ENCODE measurements at regions not wholly inside any gene's neighbourhood (a gene's known extent, or its start where the extent isn't known, plus 50 kb on each side); places are given as distances from the start of the nearest gene placed in this dataset.
"Not testable (repeated sequence)": the region's sequence is repeated elsewhere in the genome, so short reads cannot be mapped to it uniquely, and the experiment has no call there.

GRCh38 chr7:113582471-113582870 is 336.3 kb downstream of the PPP1R3A start:
- ATAC-seq, result no peak
- Mint-ChIP-seq H3K9me3 (peaks cover 0 to 2% (median 0%) of the 10 kb centered on the region in 11 donors), H3K27ac (no peak overlapping the region), H3K4me1 (no peaks in the 10 kb centered on the region), H3K36me3 (no peaks in the 10 kb centered on the region), H3K4me3 (no peak overlapping the region), H3K27me3 (no peaks in the 10 kb centered on the region)
- Histone ChIP-seq H3K36me3 (ENCODE audit: control insufficient read depth in 2 of 3, insufficient read depth in 3 of 3, low read length in 3 of 3) (no peaks in the 10 kb centered on the region), H3K4me3 (ENCODE audit: low read length) (no peak overlapping the region), H3K27me3 (ENCODE audit: control insufficient read depth in 2 of 2, insufficient read depth in 2 of 2, low read length in 2 of 2) (no peaks in the 10 kb centered on the region), H3K27ac (ENCODE audit: low read depth, low read length) (no peak overlapping the region), H3K4me1 (ENCODE audit: control insufficient read depth in 2 of 2, insufficient read depth in 2 of 2, low read length in 2 of 2) (no peaks in the 10 kb centered on the region), H3K9me3 (ENCODE audit: control insufficient read depth in 2 of 3, low read length in 3 of 3) (no peaks in the 10 kb centered on the region)
- CTCF ChIA-PET, result no interaction called here
- POLR2A ChIA-PET, result no interaction called here
- intact Hi-C loops (cut with micrococcal nuclease), result no loop called here
- DNase-seq, result no peak

GRCh38 chr7:113563257-113563656 is 355.6 kb downstream of the PPP1R3A start:
- CTCF ChIA-PET; H3K27ac Mint-ChIP-seq; intact Hi-C loops (cut with micrococcal nuclease): not testable (repeated sequence)

GRCh38 chr7:113562801-113563200 is 356.0 kb downstream of the PPP1R3A start:
- no peaks in the 10 kb centered on the region for H3K4me1 Mint-ChIP-seq
- Histone ChIP-seq H3K4me3 (ENCODE audit: low read length) (no peak overlapping the region), H3K4me1 (ENCODE audit: control insufficient read depth in 2 of 2, insufficient read depth in 2 of 2, low read length in 2 of 2) (no peaks in the 10 kb centered on the region), H3K27me3 (ENCODE audit: control insufficient read depth in 2 of 2, insufficient read depth in 2 of 2, low read length in 2 of 2) (no peaks in the 10 kb centered on the region), H3K9me3 (ENCODE audit: control insufficient read depth in 2 of 3, low read length in 3 of 3) (no peaks in the 10 kb centered on the region), H3K36me3 (ENCODE audit: control insufficient read depth in 2 of 3, insufficient read depth in 3 of 3, low read length in 3 of 3) (no peaks in the 10 kb centered on the region), H3K27ac (ENCODE audit: low read depth, low read length) (no peak overlapping the region)
- ATAC-seq (no peak), DNase-seq (no peak)
- intact Hi-C loops (cut with micrococcal nuclease), result no loop called here
- no peak overlapping the region for H3K27ac Mint-ChIP-seq
- H3K27me3 Mint-ChIP-seq, result no peaks in the 10 kb centered on the region
- H3K9me3 Mint-ChIP-seq, result peaks cover 0 to 3% (median 0%) of the 10 kb centered on the region in 11 donors
- no peak overlapping the region for H3K4me3 Mint-ChIP-seq
- CTCF ChIA-PET, result no interaction called here
- no peaks in the 10 kb centered on the region for H3K36me3 Mint-ChIP-seq
- POLR2A ChIA-PET, result no interaction called here

More at GRCh38 chr7:113563257-113563656, 355.6 kb downstream of the PPP1R3A start:
- H3K4me3 ChIP-seq (ENCODE audit: low read length); DNase-seq; H3K4me1 Mint-ChIP-seq; H3K9me3 Mint-ChIP-seq; H3K4me1 ChIP-seq (ENCODE audit: control insufficient read depth in 2 of 2, insufficient read depth in 2 of 2, low read length in 2 of 2); H3K27ac ChIP-seq (ENCODE audit: low read depth, low read length); H3K27me3 ChIP-seq (ENCODE audit: control insufficient read depth in 2 of 2, insufficient read depth in 2 of 2, low read length in 2 of 2); H3K9me3 ChIP-seq (ENCODE audit: control insufficient read depth in 2 of 3, low read length in 3 of 3); POLR2A ChIA-PET; H3K4me3 Mint-ChIP-seq; H3K36me3 Mint-ChIP-seq; H3K27me3 Mint-ChIP-seq; H3K36me3 ChIP-seq (ENCODE audit: control insufficient read depth in 2 of 3, insufficient read depth in 3 of 3, low read length in 3 of 3); ATAC-seq: not testable (repeated sequence)

GRCh38 chr7:113562242-113562641 is 356.6 kb downstream of the PPP1R3A start:
- ChIA-PET POLR2A (interaction anchor here (0.6 kb wide), 1 partner anchor 103 kb away, joined by 4 read pairs; no protein-coding TSS in a partner anchor), CTCF (no interaction called here)
- Histone ChIP-seq H3K27ac (ENCODE audit: low read depth, low read length) (no peak overlapping the region), H3K4me1 (ENCODE audit: control insufficient read depth in 2 of 2, insufficient read depth in 2 of 2, low read length in 2 of 2) (no peaks in the 10 kb centered on the region), H3K9me3 (ENCODE audit: control insufficient read depth in 2 of 3, low read length in 3 of 3) (no peaks in the 10 kb centered on the region), H3K36me3 (ENCODE audit: control insufficient read depth in 2 of 3, insufficient read depth in 3 of 3, low read length in 3 of 3) (no peaks in the 10 kb centered on the region), H3K27me3 (ENCODE audit: control insufficient read depth in 2 of 2, insufficient read depth in 2 of 2, low read length in 2 of 2) (no peaks in the 10 kb centered on the region), H3K4me3 (ENCODE audit: low read length) (no peak overlapping the region)
- intact Hi-C loops (cut with micrococcal nuclease), result no loop called here
- H3K4me3 Mint-ChIP-seq, result no peak overlapping the region
- no peaks in the 10 kb centered on the region for H3K27me3 Mint-ChIP-seq
- DNase-seq, result no peak
- H3K36me3 Mint-ChIP-seq, result no peaks in the 10 kb centered on the region
- peaks cover 0 to 3% (median 0%) of the 10 kb centered on the region in 11 donors for H3K9me3 Mint-ChIP-seq
- no peak for ATAC-seq
- no peaks in the 10 kb centered on the region for H3K4me1 Mint-ChIP-seq
- no peak overlapping the region for H3K27ac Mint-ChIP-seq

GRCh38 chr7:113561446-113561845 is 357.4 kb downstream of the PPP1R3A start:
- Histone ChIP-seq H3K4me3 (ENCODE audit: low read length) (no peak overlapping the region), H3K4me1 (ENCODE audit: control insufficient read depth in 2 of 2, insufficient read depth in 2 of 2, low read length in 2 of 2) (no peaks in the 10 kb centered on the region), H3K9me3 (ENCODE audit: control insufficient read depth in 2 of 3, low read length in 3 of 3) (no peaks in the 10 kb centered on the region), H3K27ac (ENCODE audit: low read depth, low read length) (no peak overlapping the region), H3K36me3 (ENCODE audit: control insufficient read depth in 2 of 3, insufficient read depth in 3 of 3, low read length in 3 of 3) (no peaks in the 10 kb centered on the region), H3K27me3 (ENCODE audit: control insufficient read depth in 2 of 2, insufficient read depth in 2 of 2, low read length in 2 of 2) (no peaks in the 10 kb centered on the region)
- ATAC-seq, result no peak
- POLR2A ChIA-PET, result interaction anchor here (0.6 kb wide), 1 partner anchor 104 kb away, joined by 4 read pairs; no protein-coding TSS in a partner anchor
- Mint-ChIP-seq H3K9me3 (peaks cover 0 to 3% (median 0%) of the 10 kb centered on the region in 11 donors), H3K36me3 (no peaks in the 10 kb centered on the region), H3K27ac (no peak overlapping the region), H3K4me3 (no peak overlapping the region), H3K4me1 (no peaks in the 10 kb centered on the region), H3K27me3 (no peaks in the 10 kb centered on the region)
- CTCF ChIA-PET, result no interaction called here
- intact Hi-C loops (cut with micrococcal nuclease), result no loop called here
- DNase-seq, result no peak

GRCh38 chr7:113550966-113551365 is 367.8 kb downstream of the PPP1R3A start:
- no peaks in the 10 kb centered on the region for H3K4me1 ChIP-seq (ENCODE audit: control insufficient read depth in 2 of 2, insufficient read depth in 2 of 2, low read length in 2 of 2)
- DNase-seq (no peak), ATAC-seq (no peak)
- Mint-ChIP-seq H3K27me3 (no peaks in the 10 kb centered on the region), H3K27ac (no peak overlapping the region), H3K4me1 (no peaks in the 10 kb centered on the region), H3K4me3 (no peak overlapping the region), H3K36me3 (no peaks in the 10 kb centered on the region), H3K9me3 (peaks cover 0 to 14% (median 0%) of the 10 kb centered on the region in 11 donors)
- no peaks in the 10 kb centered on the region for H3K9me3 ChIP-seq (ENCODE audit: control insufficient read depth in 2 of 3, low read length in 3 of 3)
- ChIA-PET POLR2A (no interaction called here), CTCF (no interaction called here)
- H3K27ac ChIP-seq (ENCODE audit: low read depth, low read length), result no peak overlapping the region
- H3K36me3 ChIP-seq (ENCODE audit: control insufficient read depth in 2 of 3, insufficient read depth in 3 of 3, low read length in 3 of 3), result no peaks in the 10 kb centered on the region
- intact Hi-C loops (cut with micrococcal nuclease), result no loop called here
- no peaks in the 10 kb centered on the region for H3K27me3 ChIP-seq (ENCODE audit: control insufficient read depth in 2 of 2, insufficient read depth in 2 of 2, low read length in 2 of 2)
- H3K4me3 ChIP-seq (ENCODE audit: low read length), result no peak overlapping the region

DNA sequence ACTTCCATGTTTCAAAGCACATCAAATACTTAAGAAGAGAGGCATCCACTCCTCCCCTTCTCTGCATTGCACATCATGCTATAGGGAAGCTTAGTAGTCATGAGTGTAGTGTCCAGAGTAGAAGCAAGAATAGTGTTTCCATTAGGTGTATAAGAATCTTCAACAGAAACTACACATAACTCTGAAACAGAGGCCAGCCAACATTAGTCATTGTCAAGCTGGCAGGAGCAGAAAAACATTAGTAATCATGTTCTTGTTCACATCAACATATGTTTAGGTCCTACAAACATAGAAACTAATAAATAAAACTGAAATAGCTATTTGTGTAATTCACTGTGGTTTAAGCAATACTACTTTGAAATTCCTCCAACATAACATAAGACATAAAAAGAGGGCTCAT is 370.2 kb downstream of the PPP1R3A start:
- Mint-ChIP-seq H3K4me3 (no peak overlapping the region), H3K4me1 (no peaks in the 10 kb centered on the region), H3K9me3 (peaks cover 0 to 12% (median 2%) of the 10 kb centered on the region in 11 donors), H3K27ac (no peak overlapping the region), H3K27me3 (no peaks in the 10 kb centered on the region), H3K36me3 (no peaks in the 10 kb centered on the region)
- Histone ChIP-seq H3K9me3 (ENCODE audit: control insufficient read depth in 2 of 3, low read length in 3 of 3) (no peaks in the 10 kb centered on the region), H3K27me3 (ENCODE audit: control insufficient read depth in 2 of 2, insufficient read depth in 2 of 2, low read length in 2 of 2) (no peaks in the 10 kb centered on the region), H3K36me3 (ENCODE audit: control insufficient read depth in 2 of 3, insufficient read depth in 3 of 3, low read length in 3 of 3) (no peaks in the 10 kb centered on the region), H3K4me3 (ENCODE audit: low read length) (no peak overlapping the region), H3K27ac (ENCODE audit: low read depth, low read length) (no peak overlapping the region), H3K4me1 (ENCODE audit: control insufficient read depth in 2 of 2, insufficient read depth in 2 of 2, low read length in 2 of 2) (no peaks in the 10 kb centered on the region)
- intact Hi-C loops (cut with micrococcal nuclease), result no loop called here
- ATAC-seq (no peak), DNase-seq (no peak)
- ChIA-PET POLR2A (no interaction called here), CTCF (no interaction called here)

Data from naive thymus-derived CD4-positive, alpha-beta T cell (primary cell).